Effector memory CD8-positive, alpha-beta T cell (primary cell): ENCODE measurements at regions not wholly inside any gene's neighbourhood (a gene's known extent, or its start where the extent isn't known, plus 50 kb on each side); places are given as distances from the start of the nearest gene placed in this dataset.

ENCODE experiments used
- ATAC-seq: fragments of 150-1000 bp; cut with Tn5 transposase; replicated peaks from 2 replicates; pipeline ENCODE4 v1.10.0; 2021; ENCODE audit warnings: mild to moderate bottlenecking, moderate library complexity
- DNase-seq, 3 experiments: peaks; one replicate each; pipeline ENCODE4 v3.0.0; 2021
- H3K27ac Mint-ChIP-seq, 2 donors: one replicate each; pipeline ENCODE4 v1.8.0; 2022; ENCODE audit warnings: mild to moderate bottlenecking in 2 of 2, mixed read lengths in 2 of 2, moderate library complexity in 2 of 2
- H3K27me3 Mint-ChIP-seq, 2 donors: one replicate each; pipeline ENCODE4 v1.8.0; 2022; ENCODE audit warnings: mixed read lengths in 2 of 2
- H3K36me3 Mint-ChIP-seq: one replicate; pipeline ENCODE4 v1.8.0; 2022; ENCODE audit warnings: mild to moderate bottlenecking, moderate library complexity, mixed read lengths; ENCODE audit not compliant: insufficient read depth
- H3K4me1 Mint-ChIP-seq, 2 donors: one replicate each; pipeline ENCODE4 v1.8.0; 2022; ENCODE audit warnings: low read depth in 2 of 2, mixed read lengths in 2 of 2
- H3K4me3 Mint-ChIP-seq, 2 donors: one replicate each; pipeline ENCODE4 v1.8.0; 2022; ENCODE audit warnings: mild to moderate bottlenecking in 2 of 2, mixed read lengths in 2 of 2, moderate library complexity in 2 of 2
- H3K9me3 Mint-ChIP-seq, 2 donors: one replicate each; pipeline ENCODE4 v1.8.0; 2022; ENCODE audit warnings: mixed read lengths in 2 of 2

DNA sequence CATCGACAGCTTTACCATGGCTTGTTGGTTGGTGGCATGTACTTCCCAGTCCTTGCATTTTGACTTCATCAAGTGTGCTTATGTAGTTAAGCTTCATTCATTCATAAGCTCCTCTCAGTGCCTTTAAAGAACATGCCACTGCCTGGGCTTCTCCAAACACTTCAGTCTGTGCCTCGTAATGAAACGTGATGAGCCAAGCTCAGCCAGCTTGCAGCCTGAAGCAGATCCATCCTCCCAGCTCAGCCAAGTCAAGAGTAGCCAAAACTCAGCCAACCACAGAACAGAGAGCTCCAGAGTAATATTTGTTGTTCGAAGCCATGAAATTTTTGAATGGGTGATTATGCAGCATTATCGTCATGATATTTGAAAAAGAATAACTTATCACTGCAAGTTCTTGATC lies 989.7 kb downstream of the EFNB2 start:
- no peaks in the 10 kb centered on the region for H3K9me3 Mint-ChIP-seq
- H3K27me3 Mint-ChIP-seq: no peaks in the 10 kb centered on the region
- H3K36me3 Mint-ChIP-seq: no peaks in the 10 kb centered on the region
- no peak overlapping the region for H3K4me3 Mint-ChIP-seq
- no peak for ATAC-seq
- H3K27ac Mint-ChIP-seq: no peak overlapping the region
- no peaks in the 10 kb centered on the region for H3K4me1 Mint-ChIP-seq
- no peak for DNase-seq

DNA sequence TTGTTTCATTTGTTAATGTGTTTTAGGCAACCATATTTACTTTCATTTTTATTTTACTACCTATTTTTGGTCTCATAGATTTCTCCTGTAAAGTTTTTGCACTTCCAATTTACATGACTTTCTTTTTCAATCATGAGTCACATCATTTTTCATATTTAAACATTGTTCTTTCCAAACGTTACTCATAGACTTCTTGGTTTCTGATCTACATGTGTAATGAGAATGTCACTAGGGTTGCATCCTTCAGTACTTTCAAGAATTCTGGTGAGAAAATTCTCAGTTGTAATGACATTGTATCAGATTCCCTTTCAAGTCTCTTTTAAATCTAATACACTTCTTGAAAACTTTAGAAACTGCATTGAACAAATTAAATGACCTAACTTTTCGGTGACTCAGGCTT lies 991.7 kb downstream of the EFNB2 start:
- no peak for DNase-seq
- H3K27ac Mint-ChIP-seq: no peak overlapping the region
- no peaks in the 10 kb centered on the region for H3K36me3 Mint-ChIP-seq

DNA sequence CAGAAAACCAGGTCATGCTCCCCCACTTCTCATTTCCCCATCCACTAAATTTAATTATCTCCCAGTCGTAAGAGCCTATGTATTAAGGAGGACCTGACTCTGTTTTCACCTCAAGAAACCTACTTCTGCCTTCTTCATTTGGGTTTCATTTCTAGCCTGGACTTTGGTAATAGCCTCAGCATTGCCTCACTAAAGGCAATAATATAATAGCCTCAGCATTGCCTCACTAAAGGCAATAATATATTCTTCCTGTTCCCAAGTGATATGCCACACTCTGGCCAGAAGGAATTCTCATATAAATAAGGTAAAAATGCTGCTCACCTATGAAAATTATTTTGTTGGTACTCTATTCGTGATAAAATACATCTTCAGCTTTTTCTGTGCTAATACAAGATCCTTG lies 993.9 kb downstream of the EFNB2 start:
- no peaks in the 10 kb centered on the region for H3K27me3 Mint-ChIP-seq
- H3K27ac Mint-ChIP-seq: no peak overlapping the region
- H3K9me3 Mint-ChIP-seq: no peaks in the 10 kb centered on the region
- no peak for ATAC-seq
- H3K4me1 Mint-ChIP-seq: no peaks in the 10 kb centered on the region
- no peak overlapping the region for H3K4me3 Mint-ChIP-seq
- no peaks in the 10 kb centered on the region for H3K36me3 Mint-ChIP-seq
- no peak for DNase-seq

More for the DNA sequence above, 991.7 kb downstream of the EFNB2 start:
- H3K4me3 Mint-ChIP-seq: no peak overlapping the region
- no peak for ATAC-seq
- no peaks in the 10 kb centered on the region for H3K9me3 Mint-ChIP-seq
- H3K27me3 Mint-ChIP-seq: no peaks in the 10 kb centered on the region
- no peaks in the 10 kb centered on the region for H3K4me1 Mint-ChIP-seq

DNA sequence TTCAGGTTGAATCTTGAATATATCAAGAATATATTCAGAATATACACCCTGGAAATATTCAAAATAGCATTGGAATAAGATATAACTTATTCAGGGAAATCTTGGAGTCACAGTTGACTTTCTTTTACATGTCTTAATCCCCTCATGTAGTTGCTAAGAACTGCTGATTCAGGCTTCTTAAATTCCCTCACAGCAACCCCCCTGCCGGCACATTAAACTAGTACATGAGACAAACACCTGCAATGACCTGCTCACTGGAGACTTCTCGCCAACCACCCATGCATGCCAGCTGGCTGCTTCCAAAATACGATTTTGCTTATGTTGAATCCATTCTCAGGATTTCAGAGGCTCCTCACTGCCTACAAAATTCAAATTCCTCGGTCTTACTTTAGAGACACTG lies 997.1 kb downstream of the EFNB2 start:
- no peaks in the 10 kb centered on the region for H3K36me3 Mint-ChIP-seq
- ATAC-seq: no peak
- no peak overlapping the region for H3K27ac Mint-ChIP-seq

DNA sequence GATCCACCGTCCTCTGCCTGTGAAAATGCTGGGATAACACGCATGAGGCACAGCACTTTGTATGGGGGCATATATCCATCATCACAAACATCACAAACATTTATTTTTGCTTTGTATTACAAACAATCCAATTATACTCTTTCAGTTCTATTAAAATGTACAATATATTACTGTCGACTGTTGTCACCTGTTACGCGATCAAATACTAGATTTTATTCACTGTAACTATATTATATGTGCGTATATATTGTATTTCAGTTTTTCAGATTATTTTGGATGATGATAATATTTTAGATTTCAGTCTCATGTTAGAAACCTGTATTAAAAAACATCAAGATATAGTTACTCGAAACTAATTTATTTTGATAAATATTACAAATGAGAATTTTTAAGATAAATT lies 998.3 kb downstream of the EFNB2 start:
- H3K27ac Mint-ChIP-seq: no peak overlapping the region
- ATAC-seq (no peak), DNase-seq (no peak)
- no peaks in the 10 kb centered on the region for H3K36me3 Mint-ChIP-seq
- H3K27me3 Mint-ChIP-seq: no peaks in the 10 kb centered on the region
- H3K9me3 Mint-ChIP-seq: peaks cover 11 to 18% of the 10 kb centered on the region in 2 donors
- H3K4me3 Mint-ChIP-seq: no peak overlapping the region
- H3K4me1 Mint-ChIP-seq: no peaks in the 10 kb centered on the region

More for the DNA sequence above, 997.1 kb downstream of the EFNB2 start:
- H3K4me1 Mint-ChIP-seq: no peaks in the 10 kb centered on the region
- no peaks in the 10 kb centered on the region for H3K27me3 Mint-ChIP-seq
- peaks cover 0 to 13% of the 10 kb centered on the region in 2 donors for H3K9me3 Mint-ChIP-seq
- DNase-seq: no peak
- H3K4me3 Mint-ChIP-seq: no peak overlapping the region

DNA sequence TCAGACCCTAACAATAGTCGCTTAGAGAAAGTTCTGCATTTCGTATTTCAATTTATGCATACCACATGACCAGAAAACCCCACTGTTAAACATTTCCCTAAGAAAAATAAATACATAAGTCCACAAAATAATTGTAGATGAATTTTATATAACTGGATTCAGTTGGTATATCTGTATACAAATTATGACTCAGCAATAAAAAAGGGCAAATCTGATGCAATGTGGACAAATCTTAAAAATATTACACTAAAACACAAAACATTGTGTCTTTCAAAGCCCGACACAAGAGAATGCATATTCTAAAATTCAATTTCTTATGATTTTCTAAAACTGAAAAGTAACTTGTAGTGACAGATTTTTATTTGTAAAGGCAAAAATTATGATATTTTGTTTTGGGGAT lies 1005.0 kb downstream of the EFNB2 start:
- Mint-ChIP-seq H3K4me3 (no peak overlapping the region), H3K4me1 (no peaks in the 10 kb centered on the region), H3K27ac (no peak overlapping the region), H3K27me3 (no peaks in the 10 kb centered on the region), H3K9me3 (peaks cover 17 to 25% of the 10 kb centered on the region in 2 donors), H3K36me3 (no peaks in the 10 kb centered on the region)
- ATAC-seq: no peak
- DNase-seq: no peak

DNA sequence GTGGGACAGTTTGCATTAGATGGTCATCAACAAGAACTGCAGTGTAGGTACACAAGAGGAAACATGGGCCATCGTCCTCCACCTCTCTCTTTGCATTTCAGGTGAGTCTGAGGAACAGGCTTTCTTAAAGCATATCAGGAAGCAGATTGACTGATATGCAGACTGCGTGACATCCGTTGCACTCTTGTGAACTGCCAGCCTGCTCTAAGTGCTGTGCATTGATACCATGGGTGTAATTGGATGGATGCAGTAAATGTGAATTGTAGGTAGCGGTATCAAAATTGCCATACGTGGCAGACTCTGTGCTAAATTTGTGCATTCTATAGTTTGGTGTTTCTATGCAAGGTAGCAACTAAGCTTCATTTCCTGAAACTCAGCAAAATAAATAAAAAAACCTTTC lies 1008.3 kb downstream of the EFNB2 start:
- Mint-ChIP-seq H3K4me3 (no peak overlapping the region), H3K27ac (no peak overlapping the region), H3K36me3 (no peaks in the 10 kb centered on the region), H3K27me3 (no peaks in the 10 kb centered on the region), H3K4me1 (no peaks in the 10 kb centered on the region), H3K9me3 (peaks cover 8 to 11% of the 10 kb centered on the region in 2 donors)
- no peak for DNase-seq
- ATAC-seq: no peak

DNA sequence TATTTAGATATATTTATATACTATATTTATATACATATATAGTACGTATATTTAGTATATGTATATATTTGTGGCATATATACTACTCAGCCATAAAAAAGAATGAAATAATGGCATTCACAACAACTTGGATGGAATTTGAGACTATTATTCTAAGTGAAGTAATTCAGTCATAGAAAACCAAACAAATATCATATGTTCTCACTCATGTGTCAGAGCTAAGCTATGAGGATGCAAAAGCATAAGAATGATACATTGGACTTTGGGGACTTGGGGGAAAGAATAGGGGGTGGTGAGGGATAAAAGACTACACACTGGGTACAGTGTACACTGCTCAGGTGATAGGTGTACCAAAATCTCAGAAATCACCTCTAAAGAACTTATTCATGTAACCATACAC lies 1015.7 kb downstream of the EFNB2 start:
- DNase-seq (no peak), ATAC-seq (no peak)
- H3K27ac Mint-ChIP-seq: no peak overlapping the region
- peaks cover 5% of the 10 kb centered on the region in 2 donors for H3K9me3 Mint-ChIP-seq
- H3K4me1 Mint-ChIP-seq: no peaks in the 10 kb centered on the region
- H3K4me3 Mint-ChIP-seq: no peak overlapping the region
- H3K36me3 Mint-ChIP-seq: no peaks in the 10 kb centered on the region
- no peaks in the 10 kb centered on the region for H3K27me3 Mint-ChIP-seq

DNA sequence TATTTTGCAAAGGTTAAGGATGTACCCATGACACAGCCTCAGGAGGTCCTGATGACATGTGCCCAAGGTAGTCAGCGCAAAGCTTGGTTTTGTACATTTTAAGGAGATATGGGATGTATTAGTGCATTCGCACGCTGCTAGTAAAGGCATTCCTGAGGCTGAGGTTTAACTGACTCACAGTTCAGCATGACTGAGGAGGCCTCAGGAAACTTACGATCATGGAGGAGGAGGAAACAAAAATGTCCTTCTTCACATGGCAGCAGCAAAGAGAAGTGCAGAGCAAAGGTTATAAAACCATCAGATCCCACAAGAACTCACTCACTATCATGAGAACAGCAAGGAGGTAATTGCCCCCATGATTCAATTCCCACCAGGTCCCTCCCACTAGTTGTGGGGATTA lies 1017.4 kb downstream of the EFNB2 start:
- Mint-ChIP-seq H3K27me3 (no peaks in the 10 kb centered on the region), H3K9me3 (peaks cover 5% of the 10 kb centered on the region in 2 donors), H3K4me3 (no peak overlapping the region), H3K4me1 (no peaks in the 10 kb centered on the region), H3K27ac (no peak overlapping the region), H3K36me3 (no peaks in the 10 kb centered on the region)
- DNase-seq (no peak), ATAC-seq (no peak)

DNA sequence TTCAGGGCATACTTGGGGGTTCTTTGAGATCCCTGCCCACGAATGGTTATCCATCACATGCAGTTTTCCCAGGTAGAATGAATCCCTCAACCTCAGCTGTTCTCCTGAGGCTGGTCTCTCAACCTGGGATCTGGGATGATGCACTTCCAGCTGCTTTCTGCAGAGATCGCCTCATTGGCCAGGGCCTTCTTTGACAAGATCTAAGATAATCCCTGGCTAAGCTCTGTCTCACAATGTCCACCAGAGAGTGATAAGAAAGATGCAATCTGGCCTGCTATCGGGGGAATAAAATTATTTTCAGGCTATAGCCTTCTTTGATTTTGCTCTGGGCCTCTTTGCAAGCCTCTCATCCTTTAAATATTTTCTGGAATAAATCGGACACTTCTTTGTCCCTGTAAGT lies 1021.1 kb downstream of the EFNB2 start:
- Mint-ChIP-seq H3K4me3 (no peak overlapping the region), H3K27ac (no peak overlapping the region), H3K36me3 (no peaks in the 10 kb centered on the region), H3K4me1 (no peaks in the 10 kb centered on the region), H3K27me3 (no peaks in the 10 kb centered on the region), H3K9me3 (peaks cover 0 to 5% of the 10 kb centered on the region in 2 donors)
- DNase-seq (no peak), ATAC-seq (no peak)

DNA sequence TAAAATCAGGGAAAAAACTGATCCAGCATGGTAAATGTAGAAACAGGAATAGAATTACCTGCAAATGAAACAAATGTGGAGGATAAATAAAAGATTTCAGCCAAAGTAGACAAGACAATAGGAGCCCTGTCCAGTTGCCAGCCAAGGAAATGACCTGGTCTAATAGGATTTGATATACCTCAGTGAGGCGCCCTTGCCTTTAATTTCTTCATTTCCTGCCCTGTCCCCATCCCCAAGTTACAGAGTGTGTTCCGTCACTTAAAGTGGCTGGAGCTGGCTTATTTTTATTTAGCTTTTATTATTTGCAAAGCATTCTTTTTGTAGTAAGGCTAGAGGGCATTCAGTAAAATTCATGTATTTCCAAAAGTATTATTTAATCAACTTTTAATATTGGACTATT lies 1022.0 kb downstream of the EFNB2 start:
- H3K27me3 Mint-ChIP-seq: no peaks in the 10 kb centered on the region
- no peak overlapping the region for H3K27ac Mint-ChIP-seq
- H3K4me3 Mint-ChIP-seq: no peak overlapping the region

DNA sequence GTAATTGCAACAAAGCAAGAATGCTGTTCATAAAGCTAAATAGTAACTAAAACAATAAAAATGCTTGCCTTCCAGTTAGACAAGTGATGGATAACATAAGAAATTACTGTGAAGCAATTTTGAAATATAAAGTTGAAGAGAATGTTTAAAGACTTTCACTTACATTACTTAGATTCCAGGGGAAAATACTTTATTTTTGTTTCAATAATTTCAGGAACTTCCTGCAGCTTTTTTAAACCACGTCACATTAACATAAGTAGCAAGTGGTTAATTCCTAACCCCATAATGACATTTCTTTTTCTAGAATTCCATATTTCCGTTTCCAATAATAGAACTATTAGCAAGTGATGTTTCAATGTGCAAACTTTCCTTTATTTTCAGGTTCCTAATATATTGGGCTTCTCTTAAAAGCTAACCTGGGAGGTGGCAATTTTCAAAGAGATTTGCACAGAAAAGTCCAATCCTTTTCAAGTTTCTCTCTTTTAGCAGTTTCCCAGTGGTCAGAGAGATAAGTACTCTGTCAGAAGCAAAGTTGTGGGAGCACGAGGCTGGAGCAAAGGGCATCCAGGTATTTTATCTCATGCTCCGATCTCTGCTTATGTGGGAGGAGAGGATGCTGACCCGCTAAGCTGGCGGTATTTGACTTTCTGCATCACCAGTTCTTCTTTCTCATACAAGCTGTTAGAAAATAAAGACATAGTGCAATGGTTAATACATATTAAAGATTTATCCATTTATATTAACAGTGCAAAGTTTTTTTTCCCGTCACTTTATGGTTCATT lies 1025.3 kb downstream of the EFNB2 start:
- H3K27ac Mint-ChIP-seq: no peak overlapping the region
- ATAC-seq: no peak
- H3K27me3 Mint-ChIP-seq: no peaks in the 10 kb centered on the region
- H3K36me3 Mint-ChIP-seq: no peaks in the 10 kb centered on the region
- H3K4me1 Mint-ChIP-seq: no peaks in the 10 kb centered on the region
- no peak for DNase-seq
- H3K4me3 Mint-ChIP-seq: no peak overlapping the region
- peaks cover 0 to 2% of the 10 kb centered on the region in 2 donors for H3K9me3 Mint-ChIP-seq

More for the DNA sequence above, 1022.0 kb downstream of the EFNB2 start:
- Mint-ChIP-seq H3K36me3 (no peaks in the 10 kb centered on the region), H3K9me3 (peaks cover 0 to 5% of the 10 kb centered on the region in 2 donors), H3K4me1 (no peaks in the 10 kb centered on the region)
- ATAC-seq: no peak
- DNase-seq: no peak

DNA sequence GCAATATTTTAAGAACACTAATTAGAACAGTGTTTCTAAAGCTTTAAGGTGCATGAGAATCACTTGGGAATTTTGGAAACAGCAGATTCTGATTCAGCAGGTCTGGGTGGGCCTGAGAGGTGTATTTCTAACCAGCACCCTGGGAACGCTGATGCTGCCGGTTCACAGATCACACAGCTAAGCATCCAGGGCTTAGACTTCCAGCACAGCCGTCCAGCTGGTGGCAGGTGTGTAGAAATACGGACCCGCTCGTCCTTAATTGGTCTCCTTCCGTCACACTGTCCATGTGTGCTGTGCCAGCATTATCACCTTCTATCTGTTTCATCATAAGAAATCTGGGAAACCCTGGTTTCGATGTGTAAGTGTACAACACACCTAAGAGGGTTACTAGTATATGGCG lies 1029.0 kb downstream of the EFNB2 start:
- no peak overlapping the region for H3K27ac Mint-ChIP-seq
- H3K27me3 Mint-ChIP-seq: no peaks in the 10 kb centered on the region
- DNase-seq: no peak
- H3K36me3 Mint-ChIP-seq: no peaks in the 10 kb centered on the region
- H3K9me3 Mint-ChIP-seq: peaks cover 0 to 2% of the 10 kb centered on the region in 2 donors
- H3K4me1 Mint-ChIP-seq: no peaks in the 10 kb centered on the region
- ATAC-seq: no peak
- no peak overlapping the region for H3K4me3 Mint-ChIP-seq

DNA sequence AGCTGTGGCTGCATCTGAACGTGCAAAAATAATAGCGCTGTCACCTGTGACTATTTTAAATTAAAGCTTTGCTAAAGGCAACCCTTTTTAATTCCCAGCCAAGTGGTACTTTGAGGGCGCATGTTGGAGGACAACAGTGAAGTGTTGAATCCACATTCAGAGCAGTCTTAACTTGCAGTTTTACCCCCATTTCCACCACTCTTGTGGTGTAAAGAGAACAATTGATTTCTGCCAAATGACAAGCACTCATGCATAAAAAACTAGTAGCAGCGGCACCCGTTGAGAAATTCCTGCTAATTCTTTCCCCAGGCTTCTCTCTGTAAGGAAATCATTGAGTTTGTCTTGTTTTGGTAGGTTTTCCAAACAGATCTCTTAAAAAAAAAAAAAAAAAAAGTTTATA lies 1033.3 kb downstream of the EFNB2 start:
- no peaks in the 10 kb centered on the region for H3K27me3 Mint-ChIP-seq
- no peaks in the 10 kb centered on the region for H3K4me1 Mint-ChIP-seq
- ATAC-seq (no peak), DNase-seq (no peak)
- no peak overlapping the region for H3K4me3 Mint-ChIP-seq
- no peaks in the 10 kb centered on the region for H3K36me3 Mint-ChIP-seq
- H3K27ac Mint-ChIP-seq: no peak overlapping the region
- H3K9me3 Mint-ChIP-seq: peaks cover 0 to 6% of the 10 kb centered on the region in 2 donors
